Non-pigmented ciliary epithelial cell (primary cell): ENCODE measurements at regions not wholly inside any gene's neighbourhood (a gene's known extent, or its start where the extent isn't known, plus 50 kb on each side); places are given as distances from the start of the nearest gene placed in this dataset.
"Not testable (repeated sequence)": the region's sequence is repeated elsewhere in the genome, so short reads cannot be mapped to it uniquely, and the experiment has no call there.

Experiments used
- DNase-seq: peaks from one replicate; pipeline ENCODE4 v3.0.0-alpha.2; 2010; ENCODE audit warnings: low read depth

- no peak for DNase-seq
Measured at GRCh38 chr5:118185018-118185417, 803.3 kb downstream of the DTWD2 start.

- no peak for DNase-seq
Measured at GRCh38 chr5:118176146-118176545, 812.2 kb downstream of the DTWD2 start.

DNA sequence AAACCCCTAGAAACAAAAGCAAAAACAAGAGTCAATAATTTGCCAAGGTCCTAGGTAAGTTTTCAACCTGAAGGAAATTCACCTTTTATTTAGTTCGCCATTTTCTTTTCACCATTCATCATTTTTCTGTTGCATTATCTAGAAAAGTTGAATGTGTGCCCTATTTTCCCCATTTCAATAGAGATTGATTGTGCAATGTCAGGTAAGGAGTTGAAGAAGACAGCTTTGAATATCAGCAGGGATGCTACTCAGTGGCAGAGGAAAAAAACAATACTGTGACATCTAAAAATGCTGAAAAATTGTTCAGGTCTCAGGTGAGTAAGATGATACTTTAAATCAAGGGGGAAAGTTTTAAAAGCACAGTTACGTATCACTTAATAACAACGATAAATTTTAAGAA, 813.7 kb downstream of the DTWD2 start:
- DNase-seq: no peak

DNA sequence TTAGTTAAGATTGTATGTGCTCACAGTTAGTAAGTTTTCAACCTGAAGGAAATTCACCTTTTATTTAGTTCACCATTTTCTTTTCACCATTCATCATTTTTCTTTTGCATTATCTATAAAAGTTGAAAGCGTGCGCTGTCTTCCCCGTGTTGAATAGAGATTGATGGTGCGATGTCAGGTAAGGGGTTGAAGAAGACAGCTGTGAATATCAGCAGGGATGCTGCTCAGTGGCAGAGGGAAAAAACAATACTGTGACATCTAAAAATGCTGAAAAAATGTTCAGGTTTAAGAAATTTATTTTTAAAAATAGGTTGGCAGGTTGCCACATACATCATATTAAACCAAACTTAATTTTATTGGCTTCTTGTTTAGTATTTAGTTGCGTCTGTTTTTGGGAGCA, 815.0 kb downstream of the DTWD2 start:
- DNase-seq: no peak

- DNase-seq: no peak
Measured at GRCh38 chr5:118165619-118166018, 822.7 kb downstream of the DTWD2 start.

GRCh38 chr5:118156181-118156580, 832.2 kb downstream of the DTWD2 start:
- no peak for DNase-seq

DNA sequence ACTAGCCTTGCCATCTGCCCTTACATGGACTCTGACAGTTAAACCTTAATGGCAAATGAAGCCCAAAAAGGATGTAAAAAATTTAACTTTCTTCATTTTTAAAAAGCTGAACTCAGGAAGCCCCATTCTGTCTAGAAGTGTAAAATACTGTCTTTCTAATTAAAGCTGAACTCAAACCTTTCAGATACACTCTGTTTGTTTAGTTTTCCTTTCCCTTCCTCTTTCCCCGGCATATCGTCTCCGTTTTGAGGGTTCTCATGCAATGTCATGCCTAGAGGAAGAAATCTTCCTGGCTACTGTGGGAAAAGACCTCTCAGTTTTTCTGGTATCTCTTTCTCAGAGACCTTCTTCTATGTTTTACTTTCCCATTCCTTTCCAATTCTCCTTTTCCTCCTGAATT, 841.5 kb downstream of the DTWD2 start:
- DNase-seq: no peak

- no peak for DNase-seq
Measured at GRCh38 chr5:118144540-118144939, 843.8 kb downstream of the DTWD2 start.

GRCh38 chr5:118139361-118139760, 849.0 kb downstream of the DTWD2 start:
- DNase-seq: no peak

GRCh38 chr5:118126159-118126558, 862.2 kb downstream of the DTWD2 start:
- DNase-seq: no peak

DNA sequence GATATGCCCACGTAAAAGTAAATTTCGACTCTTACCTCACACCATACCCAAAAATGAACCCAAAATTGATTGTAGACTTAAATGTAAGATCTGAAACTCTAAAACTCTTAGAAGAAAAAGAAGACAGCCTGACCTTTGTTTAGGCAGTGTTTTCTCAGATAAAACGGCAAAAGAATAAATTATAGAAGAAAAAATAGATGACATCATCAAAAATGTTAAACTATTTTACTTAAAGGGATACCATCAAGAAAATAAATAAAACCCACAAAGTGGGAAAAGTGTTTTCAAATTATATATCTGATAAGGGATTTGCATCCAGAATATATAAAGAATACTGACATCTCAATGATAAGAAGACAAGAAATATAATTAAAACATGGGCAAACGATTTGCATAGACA, 862.7 kb downstream of the DTWD2 start:
- no peak for DNase-seq

DNA sequence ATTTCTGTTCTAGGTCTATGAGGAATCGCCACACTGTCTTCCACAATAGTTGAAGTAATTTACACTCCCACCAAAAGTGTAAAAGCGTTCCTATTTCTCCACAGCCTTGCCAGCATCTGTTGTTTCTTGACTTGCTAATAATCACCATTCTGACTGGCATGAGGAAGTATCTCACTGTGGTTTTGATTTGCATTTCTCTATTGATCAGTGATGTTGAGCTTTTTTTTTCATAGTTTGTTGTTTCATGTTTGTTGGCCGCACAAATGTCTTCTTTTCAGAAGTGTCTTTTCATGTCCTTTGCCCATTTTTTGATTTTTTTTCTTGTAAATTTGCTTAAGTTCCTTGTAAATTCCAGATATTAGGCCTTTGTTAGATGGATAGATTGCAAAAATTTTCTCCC, 867.1 kb downstream of the DTWD2 start:
- DNase-seq: no peak

DNA sequence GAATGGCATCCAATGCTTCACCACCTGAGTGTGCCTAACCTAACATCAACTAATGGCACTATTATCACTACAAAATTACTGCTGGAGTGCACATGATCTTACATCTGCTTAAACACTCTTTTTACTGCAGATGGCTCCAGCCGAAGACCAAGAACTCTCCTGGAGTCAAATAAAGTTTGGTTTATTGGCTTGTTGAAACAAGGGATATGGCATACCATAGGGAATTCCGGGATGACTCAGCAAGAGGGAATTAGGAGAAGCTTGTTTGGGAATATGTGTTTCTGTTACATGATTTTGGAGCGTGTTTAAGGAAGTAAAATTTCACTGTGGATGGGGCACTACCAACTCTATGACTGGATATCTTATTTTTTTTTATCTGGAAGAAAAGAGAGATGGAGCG, 872.6 kb downstream of the DTWD2 start:
- DNase-seq: no peak

- DNase-seq: no peak
Measured at GRCh38 chr5:118111956-118112355, 876.4 kb downstream of the DTWD2 start.

GRCh38 chr5:118107246-118107645, 881.1 kb downstream of the DTWD2 start:
- not testable (repeated sequence) for DNase-seq

DNA sequence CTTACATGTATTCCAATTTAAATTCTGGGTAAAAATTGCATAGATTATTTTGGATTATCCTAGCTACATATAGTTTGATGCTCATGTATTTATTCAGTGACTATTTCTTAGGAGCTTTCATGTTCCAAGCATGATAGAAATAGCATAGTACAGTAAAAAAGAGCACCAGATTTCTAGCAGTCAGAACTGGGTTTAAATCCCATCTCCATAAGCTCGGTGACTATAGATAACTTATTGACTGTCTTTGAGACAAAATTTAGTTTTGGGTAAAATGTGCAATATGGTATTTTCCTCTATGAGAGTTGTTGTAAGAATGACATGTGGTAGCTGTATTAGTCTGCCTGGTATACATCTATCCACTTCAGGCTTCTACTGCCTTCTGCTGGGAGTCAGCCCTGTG, 889.6 kb downstream of the DTWD2 start:
- no peak for DNase-seq

DNA sequence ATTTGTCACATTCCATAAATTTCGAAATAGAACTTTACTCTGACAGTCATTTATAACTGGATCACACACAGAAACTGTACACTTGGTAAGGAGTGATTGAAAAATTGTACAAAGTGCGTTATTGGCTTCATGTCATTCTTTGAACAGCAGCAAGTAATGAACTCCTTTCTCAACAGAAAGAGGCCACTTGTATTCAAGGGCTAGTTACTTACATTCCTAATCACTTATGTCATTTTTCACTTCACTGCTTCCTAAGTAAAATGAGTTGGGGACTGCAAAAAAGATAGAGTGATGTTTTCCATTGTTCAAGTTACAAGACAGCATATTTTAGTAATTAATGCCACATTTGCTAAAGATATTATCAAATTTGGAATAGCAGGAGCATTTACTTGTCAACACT, 893.2 kb downstream of the DTWD2 start:
- peak; percentile 1 for DNase-seq

DNA sequence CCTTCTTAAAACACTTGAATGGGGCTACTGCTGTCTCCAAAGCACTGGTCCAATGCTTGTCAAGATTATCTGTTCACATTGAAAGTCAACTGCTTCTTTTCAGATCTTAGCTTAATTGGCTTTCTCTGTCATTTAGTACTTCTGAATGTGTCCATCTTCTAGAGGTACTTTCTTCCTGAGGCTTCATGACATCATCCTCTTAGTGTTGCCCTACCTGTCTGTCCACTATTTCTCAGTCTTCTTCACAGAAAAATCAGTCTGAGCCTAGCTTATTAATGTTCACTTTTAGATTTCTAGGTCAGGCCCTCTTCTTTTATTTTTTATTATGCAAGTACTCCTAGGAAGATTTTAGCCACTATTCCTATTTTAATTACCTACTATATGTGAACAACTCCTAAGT, 899.9 kb downstream of the DTWD2 start:
- DNase-seq: no peak

GRCh38 chr5:118076490-118076889, 911.9 kb downstream of the DTWD2 start:
- DNase-seq: no peak

GRCh38 chr5:118070041-118070440, 918.3 kb downstream of the DTWD2 start:
- DNase-seq: no peak

- DNase-seq: no peak
Measured at GRCh38 chr5:118069452-118069851, 918.9 kb downstream of the DTWD2 start.

GRCh38 chr5:118068886-118069285, 919.5 kb downstream of the DTWD2 start:
- DNase-seq: no peak

- not testable (repeated sequence) for DNase-seq
Measured at GRCh38 chr5:118063836-118064235, 924.5 kb downstream of the DTWD2 start.

DNA sequence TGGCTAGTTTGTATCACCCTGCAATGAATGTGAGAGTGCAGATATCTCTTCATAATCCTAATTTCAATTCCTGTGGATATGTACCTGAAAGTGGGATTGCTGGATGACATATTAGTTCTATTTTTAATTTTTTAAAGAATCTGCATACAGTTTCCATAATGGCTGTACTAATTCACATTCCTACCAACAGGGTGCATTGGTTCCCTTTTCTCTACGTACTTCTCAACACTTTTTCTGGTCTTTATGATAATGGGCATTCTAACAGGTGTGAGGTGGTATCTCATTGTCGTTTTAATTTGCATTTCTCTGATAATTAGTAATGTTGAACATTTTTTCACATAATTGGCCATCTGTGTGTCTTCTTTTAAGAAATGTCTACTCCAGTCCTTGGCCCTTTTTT, 927.5 kb downstream of the DTWD2 start:
- no peak for DNase-seq

- DNase-seq: no peak
Measured at GRCh38 chr5:118052503-118052902, 935.8 kb downstream of the DTWD2 start.
